HepG2 (cell line): ENCODE measurements at regions not wholly inside any gene's neighbourhood (a gene's known extent, or its start where the extent isn't known, plus 50 kb on each side); places are given as distances from the start of the nearest gene placed in this dataset.

ENCODE experiments used
- EZH2 ChIP-seq: conservative IDR thresholded peaks from 2 replicates; pipeline ENCODE4 v1.6.1; 2012; ENCODE audit warnings: mild to moderate bottlenecking, low read depth, low read length, moderate library complexity
- TBL1XR1 ChIP-seq: fragments of 150-350 bp; IDR thresholded peaks from 2 replicates; pipeline ENCODE4 v1.6.1; 2014; ENCODE audit warnings: borderline replicate concordance, low read length; ENCODE audit not compliant: partially characterized antibody
- ZBTB8A ChIP-seq: sonication (generic); formaldehyde crosslinking; IDR thresholded peaks from 2 replicates; pipeline ENCODE4 v1.4.0; 2020; ENCODE audit warnings: mild to moderate bottlenecking, low read depth, missing genetic modification reagents, borderline replicate concordance

GRCh38 chr1:65069011-65069565 is 78.9 kb upstream of the AK4 start:
- TF ChIP-seq EZH2, result no peak
- no peak for TF ChIP-seq ZBTB8A (CRISPR knock-in tag)
- TF ChIP-seq TBL1XR1, result no peak
